HTR-8/SVneo (cell line): ENCODE measurements at regions not wholly inside any gene's neighbourhood (a gene's known extent, or its start where the extent isn't known, plus 50 kb on each side); places are given as distances from the start of the nearest gene placed in this dataset.
"Not testable (repeated sequence)": the region's sequence is repeated elsewhere in the genome, so short reads cannot be mapped to it uniquely, and the experiment has no call there.

Source experiments
- DNase-seq: peaks from one replicate; pipeline ENCODE4 v3.0.0; 2011; ENCODE audit warnings: low spot score, mixed read lengths; ENCODE audit not compliant: insufficient read length
- FAIRE-seq: peaks from 2 replicates; lab custom pipeline; 2011; peaks lifted over from hg19 to GRCh38; lab: Jason Lieb, UNC

GRCh38 chr2:52335727-52336126 lies 1303.8 kb upstream of the NRXN1 start:
- DNase-seq (no peak), FAIRE-seq (no peak)

GRCh38 chr2:52334185-52334584 lies 1302.3 kb upstream of the NRXN1 start:
- DNase-seq (no peak), FAIRE-seq (no peak)

GRCh38 chr2:52327641-52328040 lies 1295.7 kb upstream of the NRXN1 start:
- no peak for FAIRE-seq
- no peak for DNase-seq

- DNase-seq (no peak), FAIRE-seq (no peak)
Observed at GRCh38 chr2:52314231-52314630, 1282.3 kb upstream of the NRXN1 start.

GRCh38 chr2:52312486-52312885 lies 1280.6 kb upstream of the NRXN1 start:
- DNase-seq (no peak), FAIRE-seq (no peak)

- FAIRE-seq (no peak), DNase-seq (no peak)
Observed at GRCh38 chr2:52311862-52312261, 1279.9 kb upstream of the NRXN1 start.

- FAIRE-seq (no peak), DNase-seq (no peak)
Observed at GRCh38 chr2:52308156-52308555, 1276.2 kb upstream of the NRXN1 start.

GRCh38 chr2:52294628-52295027 lies 1262.7 kb upstream of the NRXN1 start:
- FAIRE-seq = no peak
- DNase-seq = no peak

GRCh38 chr2:52292801-52293200 lies 1260.9 kb upstream of the NRXN1 start:
- FAIRE-seq (no peak), DNase-seq (no peak)

- no peak for FAIRE-seq
- no peak for DNase-seq
Observed at GRCh38 chr2:52289741-52290140, 1257.8 kb upstream of the NRXN1 start.

- FAIRE-seq (no peak), DNase-seq (no peak)
Observed at GRCh38 chr2:52288596-52288995, 1256.7 kb upstream of the NRXN1 start.

GRCh38 chr2:52269696-52270485 lies 1238.0 kb upstream of the NRXN1 start:
- DNase-seq (no peak), FAIRE-seq (no peak)

GRCh38 chr2:52264911-52265310 lies 1233.0 kb upstream of the NRXN1 start:
- DNase-seq (no peak), FAIRE-seq (no peak)

- DNase-seq = no peak
Observed at GRCh38 chr2:52264488-52264887, 1232.6 kb upstream of the NRXN1 start.

GRCh38 chr2:52260904-52261303 lies 1229.0 kb upstream of the NRXN1 start:
- DNase-seq (no peak), FAIRE-seq (no peak)

More at GRCh38 chr2:52264488-52264887, 1232.6 kb upstream of the NRXN1 start:
- no peak for FAIRE-seq

GRCh38 chr2:52258967-52259366 lies 1227.0 kb upstream of the NRXN1 start:
- DNase-seq, FAIRE-seq: not testable (repeated sequence)

GRCh38 chr2:52258038-52258437 lies 1226.1 kb upstream of the NRXN1 start:
- no peak for FAIRE-seq

GRCh38 chr2:52253416-52253980 lies 1221.6 kb upstream of the NRXN1 start:
- DNase-seq = no peak
- no peak for FAIRE-seq

More at GRCh38 chr2:52258038-52258437, 1226.1 kb upstream of the NRXN1 start:
- no peak for DNase-seq

GRCh38 chr2:52238782-52239181 lies 1206.8 kb upstream of the NRXN1 start:
- FAIRE-seq (no peak), DNase-seq (no peak)

GRCh38 chr2:52222128-52222527 lies 1190.2 kb upstream of the NRXN1 start:
- FAIRE-seq = peak; percentile 9

GRCh38 chr2:52220393-52220792 lies 1188.5 kb upstream of the NRXN1 start:
- DNase-seq = no peak
- no peak for FAIRE-seq

More at GRCh38 chr2:52222128-52222527, 1190.2 kb upstream of the NRXN1 start:
- no peak for DNase-seq

GRCh38 chr2:52210611-52211010 lies 1178.7 kb upstream of the NRXN1 start:
- no peak for FAIRE-seq
- DNase-seq = no peak
